ENCODE measurements at regions not wholly inside any gene's neighbourhood (a gene's known extent, or its start where the extent isn't known, plus 50 kb on each side); places are given as distances from the start of the nearest gene placed in this dataset.

DNA sequence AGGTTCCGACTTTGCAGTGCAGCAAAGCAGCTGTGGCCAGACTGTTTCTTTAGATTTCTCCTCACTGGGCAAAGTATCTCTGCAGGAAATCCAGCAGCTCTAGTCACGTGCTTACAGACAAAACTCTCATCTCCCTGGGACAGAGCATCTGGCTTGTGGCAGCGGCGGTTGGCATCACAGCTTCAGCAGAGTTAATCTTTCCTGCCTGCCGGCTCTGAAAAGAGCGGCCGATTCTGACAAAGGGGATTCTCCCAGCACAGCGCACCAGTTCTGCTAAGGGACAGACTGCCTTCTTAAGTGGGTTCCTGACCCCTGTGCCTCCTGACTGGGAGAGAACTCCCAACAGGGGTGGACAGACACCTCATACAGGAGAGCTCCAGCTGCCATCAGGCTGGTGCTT, 1357.3 kb upstream of the TENM4 start:
- Histone ChIP-seq H3K9me3 (replicated peaks in 1 of 3) (no peaks in the 10 kb centered on the region), H3K36me3 (replicated peaks in 1 of 2) (no peaks in the 10 kb centered on the region), H3K4me3 (no peak overlapping the region), H3K27me3 (no peaks in the 10 kb centered on the region), H3K27ac (no peak overlapping the region), H3K4me1 (replicated peaks in 1 of 2) (no peaks in the 10 kb centered on the region)
- no peak for DNase-seq
- WGBS, 4 donors: 73 to 95% (median 78%) methylated on average over 3 to 8 of the region's 8 CpGs
- TF ChIP-seq CTCF (IDR thresholded peaks at IDR 0.05) (no peak), POLR2A (IDR thresholded peaks at IDR 0.05) (no peak)
- intact Hi-C loops (cut with DNase I): no loop called here

DNA sequence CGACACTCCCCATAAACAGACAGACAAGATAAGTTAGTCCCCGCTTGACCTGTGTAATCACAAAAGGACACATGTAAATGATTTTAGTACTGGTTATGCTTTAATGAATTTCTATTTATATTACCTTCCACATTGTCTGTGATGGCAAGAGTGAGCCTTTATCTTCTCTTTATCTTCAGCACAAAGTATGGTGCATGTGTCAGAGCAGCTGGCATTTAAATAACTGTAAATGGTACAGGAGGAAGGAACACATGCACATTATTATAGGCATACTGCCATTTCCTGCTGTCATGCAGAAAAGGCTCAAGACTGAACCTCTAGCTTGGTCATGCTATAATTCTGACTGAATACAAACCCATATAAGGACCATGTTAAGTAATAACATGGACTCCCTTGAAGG, 1342.7 kb upstream of the TENM4 start:
- Histone ChIP-seq H3K4me3 (no peak overlapping the region), H3K27ac (no peak overlapping the region), H3K27me3 (no peaks in the 10 kb centered on the region), H3K4me1 (replicated peaks in 1 of 2) (no peaks in the 10 kb centered on the region), H3K36me3 (replicated peaks in 1 of 2) (no peaks in the 10 kb centered on the region), H3K9me3 (replicated peaks in 1 of 3) (no peaks in the 10 kb centered on the region)
- 80 to 90% (median 88%) methylated on average over 2 of the region's 2 CpGs for WGBS, 4 donors
- TF ChIP-seq CTCF (IDR thresholded peaks at IDR 0.05) (no peak), POLR2A (IDR thresholded peaks at IDR 0.05) (no peak)
- DNase-seq: no peak
- intact Hi-C loops (cut with DNase I): no loop called here

GRCh38 chr11:80782135-80782885, 1341.5 kb upstream of the TENM4 start:
- intact Hi-C loops (cut with DNase I): no loop called here
- H3K4me3 ChIP-seq: no peak overlapping the region
- no peaks in the 10 kb centered on the region for H3K4me1 ChIP-seq (replicated peaks in 1 of 2)
- H3K27ac ChIP-seq: no peak overlapping the region
- H3K9me3 ChIP-seq (replicated peaks in 1 of 3): no peaks in the 10 kb centered on the region
- 60 to 72% (median 70%) methylated on average over 4 of the region's 4 CpGs for WGBS, 4 donors
- no peaks in the 10 kb centered on the region for H3K27me3 ChIP-seq
- no peaks in the 10 kb centered on the region for H3K36me3 ChIP-seq (replicated peaks in 1 of 2)
- no peak for TF ChIP-seq CTCF (IDR thresholded peaks at IDR 0.05)
- TF ChIP-seq POLR2A (IDR thresholded peaks at IDR 0.05): no peak
- DNase-seq: no peak

- H3K27me3 ChIP-seq: no peaks in the 10 kb centered on the region
- no peaks in the 10 kb centered on the region for H3K9me3 ChIP-seq (replicated peaks in 1 of 3)
- 46 to 50% (median 48%) methylated on average over 5 of the region's 5 CpGs for WGBS, 4 donors
- no peak for DNase-seq
- TF ChIP-seq POLR2A (IDR thresholded peaks at IDR 0.05): no peak
- TF ChIP-seq CTCF (IDR thresholded peaks at IDR 0.05): no peak
- no peaks in the 10 kb centered on the region for H3K36me3 ChIP-seq (replicated peaks in 1 of 2)
- no peak overlapping the region for H3K27ac ChIP-seq
- no peak overlapping the region for H3K4me3 ChIP-seq
- intact Hi-C loops (cut with DNase I): no loop called here
- no peaks in the 10 kb centered on the region for H3K4me1 ChIP-seq (replicated peaks in 1 of 2)
Measured at GRCh38 chr11:80779905-80780605, 1339.2 kb upstream of the TENM4 start.

Data from adrenal gland (tissue), 9 donors.